Loucy (cell line): ENCODE measurements at regions not wholly inside any gene's neighbourhood (a gene's known extent, or its start where the extent isn't known, plus 50 kb on each side); places are given as distances from the start of the nearest gene placed in this dataset.

Experiments used
- H2AFZ ChIP-seq: fragments of 200-600 bp; sonication (generic); 2 replicates; pipeline ENCODE4 v1.6.0; 2016; ENCODE audit warnings: antibody characterized with exemption, mild to moderate bottlenecking, low read length, moderate library complexity
- H3F3A ChIP-seq: fragments of 200-600 bp; 2 replicates; pipeline ENCODE4 v1.6.0; 2016; ENCODE audit warnings: antibody characterized with exemption, low read depth, mild to moderate bottlenecking
- H3K27me3 ChIP-seq: fragments of 200-600 bp; sonication (generic); 2 replicates; pipeline ENCODE4 v1.6.1; 2014; ENCODE audit warnings: low read length, mild to moderate bottlenecking; ENCODE audit not compliant: insufficient read depth, poor library complexity, severe bottlenecking
- H3K36me3 ChIP-seq: fragments of 200-600 bp; sonication (generic); 2 replicates; pipeline ENCODE4 v1.6.1; 2016; ENCODE audit warnings: low read length; ENCODE audit not compliant: insufficient read depth
- H3K4me1 ChIP-seq: fragments of 200-600 bp; sonication (generic); 2 replicates; pipeline ENCODE4 v1.5.1; 2014; ENCODE audit warnings: low read length, mild to moderate bottlenecking; ENCODE audit not compliant: insufficient read depth, poor library complexity, severe bottlenecking
- H3K4me2 ChIP-seq: fragments of 200-600 bp; sonication (generic); 2 replicates; pipeline ENCODE4 v1.6.0; 2014; ENCODE audit warnings: antibody characterized with exemption, low read length, low read depth, mild to moderate bottlenecking; ENCODE audit not compliant: poor library complexity, severe bottlenecking
- H3K4me3 ChIP-seq: fragments of 200-600 bp; sonication (generic); 2 replicates; pipeline ENCODE4 v1.5.1; 2014; ENCODE audit warnings: low read length, mild to moderate bottlenecking, mixed read lengths; ENCODE audit not compliant: poor library complexity, severe bottlenecking
- H3K79me2 ChIP-seq: fragments of 200-600 bp; sonication (generic); 2 replicates; pipeline ENCODE4 v1.6.1; 2014; ENCODE audit warnings: low read length; ENCODE audit not compliant: insufficient read depth
- H3K9ac ChIP-seq: fragments of 200-600 bp; sonication (generic); 2 replicates; pipeline ENCODE4 v1.6.0; 2014; ENCODE audit warnings: mild to moderate bottlenecking, low read depth, low read length, moderate library complexity; ENCODE audit not compliant: poor library complexity, severe bottlenecking
- H3K9me2 ChIP-seq: fragments of 200-600 bp; sonication (generic); replicated peaks from 2 replicates; pipeline ENCODE4 v1.6.1; 2016; ENCODE audit warnings: low read depth, low read length, mixed read lengths
- H3K9me3 ChIP-seq: fragments of 200-600 bp; sonication (generic); 2 replicates; pipeline ENCODE4 v1.6.1; 2014; ENCODE audit warnings: mild to moderate bottlenecking, antibody characterized with exemption, low read length, low read depth; ENCODE audit not compliant: insufficient read depth
- H4K20me1 ChIP-seq: fragments of 200-600 bp; sonication (generic); 2 replicates; pipeline ENCODE4 v1.6.0; 2014; ENCODE audit warnings: antibody characterized with exemption, low read length, mild to moderate bottlenecking; ENCODE audit not compliant: insufficient read depth, poor library complexity, severe bottlenecking
- CTCF ChIP-seq: fragments of 200-600 bp; sonication (generic); conservative IDR thresholded peaks from 2 replicates; pipeline ENCODE4 v1.5.1; 2014; ENCODE audit warnings: mild to moderate bottlenecking, antibody characterized with exemption, low read length
- EZH2phosphoT487 ChIP-seq: fragments of 200-600 bp; IDR thresholded peaks from 2 replicates; pipeline ENCODE4 v1.6.1; 2018; ENCODE audit warnings: antibody characterized with exemption, mild to moderate bottlenecking, moderate library complexity, borderline replicate concordance

GRCh38 chr5:110017854-110018253 is 328.1 kb downstream of the MAN2A1 start:
- H3K36me3 ChIP-seq, result no peaks in the 10 kb centered on the region
- no peaks in the 10 kb centered on the region for H3K27me3 ChIP-seq
- no peak overlapping the region for H3K4me3 ChIP-seq
- no peaks in the 10 kb centered on the region for H4K20me1 ChIP-seq
- H2AFZ ChIP-seq, result no peak overlapping the region
- no peak overlapping the region for H3K9ac ChIP-seq
- no peak overlapping the region for H3K4me2 ChIP-seq
- no peaks in the 10 kb centered on the region for H3F3A ChIP-seq
- no peaks in the 10 kb centered on the region for H3K9me2 ChIP-seq
- H3K9me3 ChIP-seq, result no peaks in the 10 kb centered on the region
- no peak for TF ChIP-seq CTCF
- H3K79me2 ChIP-seq, result no peaks in the 10 kb centered on the region
- no peaks in the 10 kb centered on the region for H3K4me1 ChIP-seq

- Histone ChIP-seq H3K9me2 (no peaks in the 10 kb centered on the region), H3K9me3 (no peaks in the 10 kb centered on the region), H3K36me3 (no peaks in the 10 kb centered on the region), H2AFZ (no peak overlapping the region), H3K4me1 (no peaks in the 10 kb centered on the region), H3K4me2 (no peak overlapping the region), H3K9ac (no peak overlapping the region), H3K79me2 (no peaks in the 10 kb centered on the region), H4K20me1 (no peaks in the 10 kb centered on the region), H3K4me3 (no peak overlapping the region), H3F3A (no peaks in the 10 kb centered on the region), H3K27me3 (no peaks in the 10 kb centered on the region)
- TF ChIP-seq EZH2phosphoT487 (no peak), CTCF (no peak)
Observed at GRCh38 chr5:110018509-110018908, 328.8 kb downstream of the MAN2A1 start.

- H3K4me2 ChIP-seq, result no peak overlapping the region
- no peaks in the 10 kb centered on the region for H3K9me3 ChIP-seq
- no peak overlapping the region for H3K9ac ChIP-seq
- no peaks in the 10 kb centered on the region for H3K36me3 ChIP-seq
- H2AFZ ChIP-seq, result no peak overlapping the region
- no peak overlapping the region for H3K4me3 ChIP-seq
- H3K27me3 ChIP-seq, result no peaks in the 10 kb centered on the region
- no peaks in the 10 kb centered on the region for H4K20me1 ChIP-seq
- H3K4me1 ChIP-seq, result no peaks in the 10 kb centered on the region
- no peaks in the 10 kb centered on the region for H3K9me2 ChIP-seq
- no peaks in the 10 kb centered on the region for H3F3A ChIP-seq
- no peak for TF ChIP-seq EZH2phosphoT487
- no peak for TF ChIP-seq CTCF
- H3K79me2 ChIP-seq, result no peaks in the 10 kb centered on the region
Observed at GRCh38 chr5:110019119-110019518, 329.4 kb downstream of the MAN2A1 start.
